Transverse colon (tissue), 4 donors: ENCODE measurements at regions not wholly inside any gene's neighbourhood (a gene's known extent, or its start where the extent isn't known, plus 50 kb on each side); places are given as distances from the start of the nearest gene placed in this dataset.

ENCODE experiments used
- DNase-seq: peaks from one replicate; pipeline ENCODE4 v3.0.0-alpha.2; 2019
- H3K27ac ChIP-seq, 4 donors: fragments of 200-600 bp; sonication (generic); 2 replicates each; pipeline ENCODE4 v1.5.1; 2016 to 2018; ENCODE audit warnings: inconsistent platforms in 4 of 4
- H3K27me3 ChIP-seq: fragments of 200-600 bp; sonication (generic); 2 replicates; pipeline ENCODE4 v1.5.1; 2017; ENCODE audit warnings: inconsistent platforms
- H3K36me3 ChIP-seq, 4 donors: fragments of 200-600 bp; sonication (generic); 2 replicates each; pipeline ENCODE4 v1.5.1; 2017 to 2019; ENCODE audit warnings: inconsistent platforms in 4 of 4
- H3K4me1 ChIP-seq, 4 donors: fragments of 200-600 bp; sonication (generic); 2 replicates each; pipeline ENCODE4 v1.5.1; 2017 to 2020; ENCODE audit warnings: inconsistent platforms in 4 of 4
- H3K4me3 ChIP-seq, 4 donors: fragments of 200-600 bp; sonication (generic); 1 replicate in 1 of 4; 2 replicates in 3 of 4; pipeline versions ENCODE4 v1.5.1 to v1.6.1; 2017 to 2019; ENCODE audit warnings: inconsistent platforms in 4 of 4
- H3K9me3 ChIP-seq, 2 donors: fragments of 200-600 bp; sonication (generic); 2 replicates each; pipeline ENCODE4 v1.5.1; 2017 to 2019; ENCODE audit warnings: inconsistent platforms in 2 of 2
- CTCF ChIP-seq, 5 experiments: fragments of 200-600 bp in 3 of 5; fragments of 450-650 bp in 2 of 5; sonication (generic) in 3 of 5; IDR thresholded peaks; 1 replicate in 2 of 5; 2 replicates in 3 of 5; pipeline ENCODE4 v1.5.1; 2016 to 2017; ENCODE audit warnings: antibody characterized with exemption in 5 of 5, inconsistent platforms in 3 of 5, mild to moderate bottlenecking in 2 of 5, moderate library complexity in 1 of 5
- EP300 ChIP-seq: sonication (generic); formaldehyde crosslinking; IDR thresholded peaks from one replicate; pipeline ENCODE4 v1.6.1; 2017; ENCODE audit warnings: antibody characterized with exemption, low read depth
- POLR2A ChIP-seq: fragments of 450-650 bp; IDR thresholded peaks from one replicate; pipeline ENCODE4 v1.6.1; 2016; ENCODE audit warnings: antibody characterized with exemption, mild to moderate bottlenecking, moderate library complexity
- POLR2AphosphoS5 ChIP-seq, 3 donors: sonication (generic); formaldehyde crosslinking; IDR thresholded peaks; one replicate each; pipeline ENCODE4 v1.6.1; 2016; ENCODE audit warnings: antibody characterized with exemption in 3 of 3
- WGBS, 2 donors: methylation state at CpG; one replicate each; pipeline ENCODE4 v1.1.5; 2018; ENCODE audit warnings: low coverage in 1 of 2; 5-methylcytosine and 5-hydroxymethylcytosine counted together
- in situ Hi-C, 4 donors: fragments of 200-750 bp; cut with MboI; loops; one replicate each; pipeline versions ENCODE4 v1.15.0 to v1.15.1; 2017; ENCODE audit warnings: low sequenced_read_pairs in 3 of 4, low pct_ligation_motif_present in 1 of 4, low pct_unique_long_range_greater_than_20kb in 1 of 4
- intact Hi-C: fragments of 100-400 bp; cut with DNase I; formaldehyde crosslinking; loops from one replicate; pipeline ENCODE4 v1.15.1; 2023; ENCODE audit warnings: low total_unique reads

- TF ChIP-seq CTCF (IDR thresholded peaks at IDR 0.05) (no peak), POLR2AphosphoS5 (IDR thresholded peaks at IDR 0.05) (no peak), EP300 (no peak), POLR2A (no peak)
- Histone ChIP-seq H3K9me3 (no peaks in the 10 kb centered on the region), H3K4me1 (no peaks in the 10 kb centered on the region), H3K27me3 (no peaks in the 10 kb centered on the region), H3K36me3 (no peaks in the 10 kb centered on the region), H3K4me3 (no peak overlapping the region), H3K27ac (peak overlapping the region in 2 of 4 donors; percentile 1 to 30)
- in situ Hi-C loops (no loop called here), intact Hi-C loops (no loop called here)
- WGBS, 2 donors: 77% methylated on average over 6 of the region's 6 CpGs
- DNase-seq: no peak
Measured at GRCh38 chr2:66724241-66724640, 289.3 kb downstream of the MEIS1 start.

GRCh38 chr2:66729416-66730330 lies 294.7 kb downstream of the MEIS1 start:
- 60 to 70% methylated on average over 6 of the region's 6 CpGs for WGBS, 2 donors
- in situ Hi-C loops: no loop called here

GRCh38 chr2:66730441-66730840 lies 295.5 kb downstream of the MEIS1 start:
- TF ChIP-seq POLR2AphosphoS5 (IDR thresholded peaks at IDR 0.05) (no peak), POLR2A (no peak), CTCF (IDR thresholded peaks at IDR 0.05) (no peak), EP300 (no peak)
- no peak for DNase-seq
- no peaks in the 10 kb centered on the region for H3K27me3 ChIP-seq
- H3K27ac ChIP-seq: peak overlapping the region in 1 of 4 donors; percentile 35
- H3K36me3 ChIP-seq: no peaks in the 10 kb centered on the region
- WGBS, 2 donors: 57 to 72% methylated on average over 6 of the region's 6 CpGs
- intact Hi-C loops: no loop called here
- H3K4me3 ChIP-seq: no peak overlapping the region
- in situ Hi-C loops: no loop called here
- no peaks in the 10 kb centered on the region for H3K4me1 ChIP-seq
- H3K9me3 ChIP-seq: no peaks in the 10 kb centered on the region

More at GRCh38 chr2:66729416-66730330, 294.7 kb downstream of the MEIS1 start:
- no peak for TF ChIP-seq EP300
- no peak for TF ChIP-seq POLR2AphosphoS5 (IDR thresholded peaks at IDR 0.05)
- TF ChIP-seq POLR2A: no peak
- TF ChIP-seq CTCF (IDR thresholded peaks at IDR 0.05): no peak
- Histone ChIP-seq H3K27ac (peak overlapping the region in 1 of 4 donors; percentile 35), H3K27me3 (no peaks in the 10 kb centered on the region), H3K4me3 (no peak overlapping the region), H3K36me3 (no peaks in the 10 kb centered on the region), H3K4me1 (no peaks in the 10 kb centered on the region), H3K9me3 (no peaks in the 10 kb centered on the region)
- DNase-seq: no peak
- intact Hi-C loops: no loop called here

- intact Hi-C loops (no loop called here), in situ Hi-C loops (no loop called here)
- TF ChIP-seq POLR2AphosphoS5 (IDR thresholded peaks at IDR 0.05) (no peak), CTCF (IDR thresholded peaks at IDR 0.05) (no peak), POLR2A (no peak), EP300 (no peak)
- Histone ChIP-seq H3K4me3 (no peak overlapping the region), H3K36me3 (no peaks in the 10 kb centered on the region), H3K27me3 (no peaks in the 10 kb centered on the region), H3K9me3 (no peaks in the 10 kb centered on the region), H3K27ac (peak overlapping the region; percentile 37 to 71 (median 64)), H3K4me1 (no peaks in the 10 kb centered on the region)
- DNase-seq: no peak
- 32 to 52% methylated on average over 4 to 8 of the region's 8 CpGs for WGBS, 2 donors
Measured at GRCh38 chr2:66733364-66733999, 298.6 kb downstream of the MEIS1 start.
